ENCODE measurements at regions not wholly inside any gene's neighbourhood (a gene's known extent, or its start where the extent isn't known, plus 50 kb on each side); places are given as distances from the start of the nearest gene placed in this dataset.
A peak's percentile ranks its signal among the peaks of the same experiment; 100 is the strongest.
"Not testable (repeated sequence)": the region's sequence is repeated elsewhere in the genome, so short reads cannot be mapped to it uniquely, and the experiment has no call there.

DNA sequence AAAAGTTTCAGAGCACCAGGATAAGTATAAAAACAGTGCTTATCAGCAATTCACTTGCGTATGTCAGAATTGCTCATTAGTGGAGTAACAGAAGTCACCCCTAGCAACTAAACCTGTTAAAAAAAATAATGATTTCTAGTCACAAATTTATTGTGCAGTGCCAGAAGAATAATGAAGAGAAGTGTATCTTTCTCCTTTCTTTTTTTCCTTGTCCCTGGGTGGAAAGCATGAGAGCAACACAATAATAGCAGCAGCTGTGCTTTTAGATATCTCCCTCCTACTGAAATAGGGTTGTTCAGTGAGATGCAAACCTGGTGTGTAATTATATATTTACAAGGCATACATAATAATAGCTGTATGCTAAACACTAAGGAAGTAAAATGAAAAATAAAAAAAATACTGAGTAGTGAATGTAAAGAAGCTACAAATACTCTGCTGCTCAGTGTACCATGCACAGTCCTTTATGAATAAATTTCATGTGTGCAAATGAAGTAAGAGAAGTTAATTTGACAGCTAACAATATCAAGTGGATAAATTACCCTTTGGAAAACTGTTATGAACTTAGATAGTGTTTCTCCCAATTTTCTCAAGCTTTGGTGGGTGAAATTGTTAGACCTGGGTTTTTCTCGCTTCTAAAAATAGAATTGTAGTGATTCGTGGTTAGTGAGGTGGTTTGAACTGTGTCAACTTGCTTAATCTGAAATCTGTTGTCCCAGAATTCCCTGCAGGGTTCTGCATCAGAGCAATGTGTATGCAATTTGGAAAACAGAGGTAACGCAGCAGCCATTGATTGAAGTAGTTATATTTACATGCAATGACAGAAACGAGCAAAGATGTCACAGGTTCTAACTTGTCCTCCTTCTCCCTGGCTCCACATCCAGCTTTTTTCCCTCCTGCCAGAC lies 125.7 kb upstream of the NDST3 start:
- Histone ChIP-seq H3K4me3 (ENCODE audit: low read length) (no peak overlapping the region), H3K27ac (ENCODE audit: low read length) (no peak overlapping the region), H3K27me3 (ENCODE audit: control insufficient read depth, insufficient read depth, low read length) (no peaks in the 10 kb centered on the region), H3K9me3 (ENCODE audit: control insufficient read depth, insufficient read depth, low read length) (no peaks in the 10 kb centered on the region), H3K4me1 (ENCODE audit: control insufficient read depth, insufficient read depth, low read length) (no peaks in the 10 kb centered on the region), H3K36me3 (ENCODE audit: control insufficient read depth, insufficient read depth, low read length) (no peaks in the 10 kb centered on the region)
- intact Hi-C loops (cut with micrococcal nuclease), result no loop called here
- Mint-ChIP-seq H3K27ac (no peak overlapping the region), H3K27me3 (ENCODE audit: low read depth in 2 of 2) (no peaks in the 10 kb centered on the region), H3K4me3 (no peak overlapping the region), H3K9me3 (peaks cover 13 to 21% of the 10 kb centered on the region in 2 donors), H3K4me1 (no peaks in the 10 kb centered on the region), H3K36me3 (peaks cover 7% of the 10 kb centered on the region)
- TF ChIP-seq, protein P1, sequence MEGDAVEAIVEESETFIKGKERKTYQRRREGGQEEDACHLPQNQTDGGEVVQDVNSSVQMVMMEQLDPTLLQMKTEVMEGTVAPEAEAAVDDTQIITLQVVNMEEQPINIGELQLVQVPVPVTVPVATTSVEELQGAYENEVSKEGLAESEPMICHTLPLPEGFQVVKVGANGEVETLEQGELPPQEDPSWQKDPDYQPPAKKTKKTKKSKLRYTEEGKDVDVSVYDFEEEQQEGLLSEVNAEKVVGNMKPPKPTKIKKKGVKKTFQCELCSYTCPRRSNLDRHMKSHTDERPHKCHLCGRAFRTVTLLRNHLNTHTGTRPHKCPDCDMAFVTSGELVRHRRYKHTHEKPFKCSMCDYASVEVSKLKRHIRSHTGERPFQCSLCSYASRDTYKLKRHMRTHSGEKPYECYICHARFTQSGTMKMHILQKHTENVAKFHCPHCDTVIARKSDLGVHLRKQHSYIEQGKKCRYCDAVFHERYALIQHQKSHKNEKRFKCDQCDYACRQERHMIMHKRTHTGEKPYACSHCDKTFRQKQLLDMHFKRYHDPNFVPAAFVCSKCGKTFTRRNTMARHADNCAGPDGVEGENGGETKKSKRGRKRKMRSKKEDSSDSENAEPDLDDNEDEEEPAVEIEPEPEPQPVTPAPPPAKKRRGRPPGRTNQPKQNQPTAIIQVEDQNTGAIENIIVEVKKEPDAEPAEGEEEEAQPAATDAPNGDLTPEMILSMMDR (IDR thresholded peaks at IDR 0.05), result no peak
- ATAC-seq, result no peak
- 42% methylated on average over 4 of the region's 5 CpGs for WGBS (ENCODE audit: insufficient coverage)
- no peak for DNase-seq

DNA sequence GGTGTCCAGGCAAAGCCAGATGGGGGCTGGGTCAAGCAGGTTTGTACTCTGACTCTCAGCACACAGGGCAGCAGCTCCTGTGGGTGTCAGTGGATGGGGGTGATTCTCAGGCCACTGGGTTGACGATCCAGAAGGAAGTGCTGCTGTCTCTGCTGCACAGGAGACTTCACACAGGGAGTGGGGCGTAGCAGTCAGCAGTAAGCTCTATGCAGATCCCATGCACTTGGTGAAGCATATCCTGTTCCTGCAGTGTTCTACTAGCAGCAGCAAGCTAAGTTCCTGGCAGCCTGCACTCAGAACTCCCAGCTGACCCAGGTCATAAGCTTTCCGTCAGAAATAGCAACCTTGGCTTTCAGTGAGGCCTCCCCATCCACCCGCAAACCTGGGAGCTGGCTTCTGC lies 117.6 kb upstream of the NDST3 start:
- Mint-ChIP-seq H3K4me1 (no peaks in the 10 kb centered on the region), H3K27me3 (ENCODE audit: low read depth in 2 of 2) (no peaks in the 10 kb centered on the region), H3K4me3 (no peak overlapping the region), H3K27ac (no peak overlapping the region), H3K9me3 (peaks cover 6 to 22% of the 10 kb centered on the region in 2 donors), H3K36me3 (peaks cover 18% of the 10 kb centered on the region)
- no peaks in the 10 kb centered on the region for H3K4me1 ChIP-seq (ENCODE audit: control insufficient read depth, insufficient read depth, low read length)
- DNase-seq (no peak), ATAC-seq (peak in 1 of 3 donors; percentile 30)
- 91% methylated on average over 4 of the region's 4 CpGs for WGBS (ENCODE audit: insufficient coverage)
- no peak overlapping the region for H3K4me3 ChIP-seq (ENCODE audit: low read length)
- TF ChIP-seq, protein P1 (IDR thresholded peaks at IDR 0.05), result no peak
- intact Hi-C loops (cut with micrococcal nuclease), result no loop called here
- no peaks in the 10 kb centered on the region for H3K9me3 ChIP-seq (ENCODE audit: control insufficient read depth, insufficient read depth, low read length)
- H3K27ac ChIP-seq (ENCODE audit: low read length), result no peak overlapping the region
- H3K27me3 ChIP-seq (ENCODE audit: control insufficient read depth, insufficient read depth, low read length), result no peaks in the 10 kb centered on the region
- H3K36me3 ChIP-seq (ENCODE audit: control insufficient read depth, insufficient read depth, low read length), result no peaks in the 10 kb centered on the region

DNA sequence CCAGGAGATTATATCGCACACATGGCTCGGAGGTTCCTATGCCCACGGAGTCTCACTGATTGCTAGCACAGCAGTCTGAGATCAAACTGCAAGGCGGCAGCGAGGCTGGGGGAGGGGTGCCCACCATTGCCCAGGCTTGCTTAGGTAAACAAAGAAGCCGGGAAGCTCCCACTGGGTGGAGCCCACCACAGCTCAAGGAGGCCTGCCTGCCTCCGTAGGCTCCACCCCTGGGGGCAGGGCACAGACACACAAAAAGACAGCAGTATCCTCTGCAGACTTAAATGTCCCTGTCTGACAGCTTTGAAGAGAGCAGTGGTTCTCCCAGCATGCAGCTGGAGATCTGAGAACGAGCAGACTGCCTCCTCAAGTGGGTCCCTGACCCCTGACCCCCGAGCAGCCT lies 112.0 kb upstream of the NDST3 start:
- H3K36me3 ChIP-seq (ENCODE audit: control insufficient read depth, insufficient read depth, low read length); H3K4me3 Mint-ChIP-seq; H3K36me3 Mint-ChIP-seq; H3K9me3 ChIP-seq (ENCODE audit: control insufficient read depth, insufficient read depth, low read length); H3K27ac Mint-ChIP-seq; DNase-seq; H3K4me1 Mint-ChIP-seq; H3K4me3 ChIP-seq (ENCODE audit: low read length); H3K27me3 ChIP-seq (ENCODE audit: control insufficient read depth, insufficient read depth, low read length); intact Hi-C loops (cut with micrococcal nuclease); H3K9me3 Mint-ChIP-seq; H3K4me1 ChIP-seq (ENCODE audit: control insufficient read depth, insufficient read depth, low read length); H3K27me3 Mint-ChIP-seq (ENCODE audit: low read depth in 2 of 2); ATAC-seq; H3K27ac ChIP-seq (ENCODE audit: low read length): not testable (repeated sequence)
- WGBS (ENCODE audit: insufficient coverage), result 86% methylated on average over 7 of the region's 9 CpGs

DNA sequence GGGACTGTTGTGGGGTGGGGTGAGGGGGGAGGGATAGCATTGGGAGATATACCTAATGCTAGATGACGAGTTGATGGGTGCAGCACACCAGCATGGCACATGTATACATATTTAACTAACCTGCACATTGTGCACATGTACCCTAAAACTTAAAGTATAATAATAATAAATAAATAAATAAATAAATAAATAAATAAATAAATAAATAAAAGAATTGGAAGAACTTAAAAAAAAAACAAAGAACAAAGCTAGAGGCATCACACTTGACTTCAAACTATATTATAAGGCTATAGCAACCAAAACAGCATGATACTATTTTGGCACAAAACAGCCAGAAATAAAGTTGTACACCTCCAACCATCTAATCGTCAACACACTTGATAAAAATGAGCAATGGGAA lies 106.5 kb upstream of the NDST3 start:
- H3K27me3 ChIP-seq (ENCODE audit: control insufficient read depth, insufficient read depth, low read length); H3K9me3 Mint-ChIP-seq; H3K36me3 ChIP-seq (ENCODE audit: control insufficient read depth, insufficient read depth, low read length); H3K9me3 ChIP-seq (ENCODE audit: control insufficient read depth, insufficient read depth, low read length); ATAC-seq; H3K27ac ChIP-seq (ENCODE audit: low read length); H3K27me3 Mint-ChIP-seq (ENCODE audit: low read depth in 2 of 2); H3K4me3 Mint-ChIP-seq; DNase-seq; H3K4me1 ChIP-seq (ENCODE audit: control insufficient read depth, insufficient read depth, low read length); H3K27ac Mint-ChIP-seq; intact Hi-C loops (cut with micrococcal nuclease); H3K4me3 ChIP-seq (ENCODE audit: low read length); H3K36me3 Mint-ChIP-seq; H3K4me1 Mint-ChIP-seq: not testable (repeated sequence)
- no CpG with 5 or more reads among the region's 2 CpGs for WGBS (ENCODE audit: insufficient coverage)

Measured in natural killer cell (primary cell).